GM12878 (cell line): ENCODE measurements at regions not wholly inside any gene's neighbourhood (a gene's known extent, or its start where the extent isn't known, plus 50 kb on each side); places are given as distances from the start of the nearest gene placed in this dataset.

Experiments used
- ATAC-seq: fragments of 200-7000 bp; cut with Tn5 transposase; 3 replicates; pipeline ENCODE4 v1.9.1; 2020; ENCODE audit warnings: mild to moderate bottlenecking, moderate library complexity
- BruUV-seq: library from RNA; stranded (reverse); fragments of 400-500 nt; replicated peaks from 2 replicates; lab custom pipeline; 2021; lab: Mats Ljungman, UMichigan
- CTCF ChIA-PET: fragments of 300-600 bp; sonication (Branson Sonifier 250); formaldehyde crosslinking; extraction: SDS; loops from one replicate; lab custom pipeline; 2021; ENCODE audit warnings: inconsistent platforms; lab: Yijun Ruan, JAX
- POLR2A ChIA-PET: fragments of 350-600 bp; formaldehyde crosslinking; extraction: SDS; loops from one replicate; lab custom pipeline; 2021; ENCODE audit warnings: inconsistent platforms; lab: Charles Lee
- RAD21 ChIA-PET: fragments of 300-600 bp; sonication (Branson Sonifier 250); formaldehyde crosslinking; loops from one replicate; lab custom pipeline; 2023; ENCODE audit warnings: antibody characterized with exemption; ENCODE audit not compliant: unreplicated experiment; lab: Charles Lee
- SMC1A ChIA-PET: fragments of 300-600 bp; sonication (Branson Sonifier 250); formaldehyde crosslinking; loops from one replicate; lab custom pipeline; 2023; ENCODE audit not compliant: unreplicated experiment, uncharacterized antibody; lab: Charles Lee
- DNase-seq: peaks from one replicate; pipeline ENCODE4 v3.0.0-alpha.2; 2011; ENCODE audit warnings: low read depth, low spot score
- FAIRE-seq: peaks from 3 replicates; lab custom pipeline; 2011; peaks lifted over from hg19 to GRCh38; lab: Jason Lieb, UNC
- H2AFZ ChIP-seq: 2 replicates; pipeline ENCODE4 v1.6.0; 2011; ENCODE audit warnings: low read depth, low read length, control low read depth; ENCODE audit not compliant: control insufficient read depth
- H3K27ac ChIP-seq: 2 replicates; pipeline ENCODE4 v1.5.1; 2011; ENCODE audit warnings: control low read depth; ENCODE audit not compliant: control insufficient read depth, insufficient read depth
- H3K27me3 ChIP-seq, 2 experiments: replicated peaks in 1 of 2; 2 replicates each; pipeline versions ENCODE4 v1.6.0 to v1.6.1; 2011; ENCODE audit warnings: low read length in 1 of 2; ENCODE audit not compliant: control insufficient read depth in 2 of 2, insufficient read depth in 2 of 2
- H3K36me3 ChIP-seq, 2 experiments: 2 replicates each; pipeline ENCODE4 v1.5.1; 2011; ENCODE audit warnings: low read length in 1 of 2; ENCODE audit not compliant: control insufficient read depth in 2 of 2, insufficient read depth in 2 of 2
- H3K4me1 ChIP-seq: 2 replicates; pipeline ENCODE4 v1.6.1; 2011; ENCODE audit warnings: mild to moderate bottlenecking, low read length, moderate library complexity, mixed read lengths; ENCODE audit not compliant: control insufficient read depth, insufficient read depth
- H3K4me2 ChIP-seq: 2 replicates; pipeline ENCODE4 v1.6.0; 2011; ENCODE audit warnings: control low read depth; ENCODE audit not compliant: control insufficient read depth, insufficient read depth
- H3K4me3 ChIP-seq: fragments of 200-600 bp; sonication (generic); 2 replicates; pipeline ENCODE4 v1.5.1; 2016
- H3K79me2 ChIP-seq: 2 replicates; pipeline ENCODE4 v1.6.0; 2011; ENCODE audit warnings: low read length; ENCODE audit not compliant: control insufficient read depth, insufficient read depth
- H3K9ac ChIP-seq: 2 replicates; pipeline ENCODE4 v1.8.0; 2011; ENCODE audit warnings: low read length, control low read depth, mixed read lengths; ENCODE audit not compliant: control insufficient read depth, insufficient read depth
- H3K9me3 ChIP-seq: replicated peaks from 3 replicates; pipeline ENCODE4 v1.5.1; 2011; ENCODE audit warnings: mild to moderate bottlenecking, low read length; ENCODE audit not compliant: control insufficient read depth, insufficient read depth
- H4K20me1 ChIP-seq: 2 replicates; pipeline ENCODE4 v1.6.0; 2011; ENCODE audit not compliant: control insufficient read depth, insufficient read depth
- GABPA ChIP-seq: IDR thresholded peaks from 2 replicates; pipeline ENCODE4 v1.6.1; 2014; ENCODE audit warnings: antibody characterized with exemption, low read depth, mild to moderate bottlenecking, inconsistent platforms
- PRDM15 ChIP-seq: fragments of 450-650 bp; formaldehyde crosslinking; IDR thresholded peaks from 2 replicates; pipeline ENCODE4 v1.4.0; 2020; ENCODE audit warnings: mild to moderate bottlenecking, moderate library complexity
- RAD51 ChIP-seq: fragments of 450-650 bp; IDR thresholded peaks from 2 replicates; pipeline ENCODE4 v1.6.1; 2016; ENCODE audit warnings: moderate library complexity, mild to moderate bottlenecking, inconsistent platforms
- WGBS: methylation state at CpG from one replicate; pipeline ENCODE4 v1.1.6; 2016; ENCODE audit warnings: low lambda C conversion rate; ENCODE audit not compliant: insufficient replicate concordance, insufficient coverage; ENCODE audit errors: missing lambda C conversion rate; 5-methylcytosine and 5-hydroxymethylcytosine counted together
- in situ Hi-C: fragments of 300-500 bp; cut with MboI; formaldehyde crosslinking; loops from 9 replicates; pipeline ENCODE4 v1.14.3; 2018; ENCODE audit warnings: mixed read lengths
- intact Hi-C: fragments of 100-400 bp; cut with micrococcal nuclease; formaldehyde crosslinking; loops from one replicate; pipeline ENCODE4 v1.14.2; 2022; ENCODE audit not compliant: unreplicated experiment
- TF ChIP-seq, protein P1 (sequence below): IDR thresholded peaks from 2 replicates; pipeline ENCODE4 v1.6.1; 2012; ENCODE audit warnings: mild to moderate bottlenecking, low read depth, low read length

- Histone ChIP-seq H3K79me2 (no peaks in the 10 kb centered on the region), H3K9me3 (no peaks in the 10 kb centered on the region), H4K20me1 (no peaks in the 10 kb centered on the region), H3K4me1 (no peaks in the 10 kb centered on the region), H3K4me2 (no peak overlapping the region), H3K27ac (no peak overlapping the region), H3K4me3 (no peak overlapping the region), H3K36me3 (no peaks in the 10 kb centered on the region), H2AFZ (no peak overlapping the region), H3K9ac (no peak overlapping the region), H3K27me3 (no peaks in the 10 kb centered on the region)
- no peak for TF ChIP-seq PRDM15
- no peak for TF ChIP-seq RAD51
- TF ChIP-seq, protein P1, sequence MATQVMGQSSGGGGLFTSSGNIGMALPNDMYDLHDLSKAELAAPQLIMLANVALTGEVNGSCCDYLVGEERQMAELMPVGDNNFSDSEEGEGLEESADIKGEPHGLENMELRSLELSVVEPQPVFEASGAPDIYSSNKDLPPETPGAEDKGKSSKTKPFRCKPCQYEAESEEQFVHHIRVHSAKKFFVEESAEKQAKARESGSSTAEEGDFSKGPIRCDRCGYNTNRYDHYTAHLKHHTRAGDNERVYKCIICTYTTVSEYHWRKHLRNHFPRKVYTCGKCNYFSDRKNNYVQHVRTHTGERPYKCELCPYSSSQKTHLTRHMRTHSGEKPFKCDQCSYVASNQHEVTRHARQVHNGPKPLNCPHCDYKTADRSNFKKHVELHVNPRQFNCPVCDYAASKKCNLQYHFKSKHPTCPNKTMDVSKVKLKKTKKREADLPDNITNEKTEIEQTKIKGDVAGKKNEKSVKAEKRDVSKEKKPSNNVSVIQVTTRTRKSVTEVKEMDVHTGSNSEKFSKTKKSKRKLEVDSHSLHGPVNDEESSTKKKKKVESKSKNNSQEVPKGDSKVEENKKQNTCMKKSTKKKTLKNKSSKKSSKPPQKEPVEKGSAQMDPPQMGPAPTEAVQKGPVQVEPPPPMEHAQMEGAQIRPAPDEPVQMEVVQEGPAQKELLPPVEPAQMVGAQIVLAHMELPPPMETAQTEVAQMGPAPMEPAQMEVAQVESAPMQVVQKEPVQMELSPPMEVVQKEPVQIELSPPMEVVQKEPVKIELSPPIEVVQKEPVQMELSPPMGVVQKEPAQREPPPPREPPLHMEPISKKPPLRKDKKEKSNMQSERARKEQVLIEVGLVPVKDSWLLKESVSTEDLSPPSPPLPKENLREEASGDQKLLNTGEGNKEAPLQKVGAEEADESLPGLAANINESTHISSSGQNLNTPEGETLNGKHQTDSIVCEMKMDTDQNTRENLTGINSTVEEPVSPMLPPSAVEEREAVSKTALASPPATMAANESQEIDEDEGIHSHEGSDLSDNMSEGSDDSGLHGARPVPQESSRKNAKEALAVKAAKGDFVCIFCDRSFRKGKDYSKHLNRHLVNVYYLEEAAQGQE, result no peak
- no peak for TF ChIP-seq GABPA
- ChIA-PET SMC1A (interaction anchor here (0.7 to 1.3 kb wide), 2 partner anchors 9 to 316 kb away, joined by 3 read pairs; no protein-coding TSS in a partner anchor), RAD21 (interaction anchor here (0.6 kb wide), 1 partner anchor 21 kb away, joined by 3 read pairs; no protein-coding TSS in a partner anchor), CTCF (interaction anchor here (1.0 kb wide), 1 partner anchor 8 kb away, joined by 3 read pairs; no protein-coding TSS in a partner anchor), POLR2A (no interaction called here)
- DNase-seq (no peak), FAIRE-seq (no peak), ATAC-seq (no peak)
- BruUV-seq, result no TSS peak
- intact Hi-C loops, result no loop called here
- WGBS, result 55% methylated on average over 3 of the region's 3 CpGs
- in situ Hi-C loops, result no loop called here
Observed at GRCh38 chr6:9484091-9484490, 930.8 kb downstream of the TFAP2A start.
